SHP77 (cell line): ENCODE measurements at regions not wholly inside any gene's neighbourhood (a gene's known extent, or its start where the extent isn't known, plus 50 kb on each side); places are given as distances from the start of the nearest gene placed in this dataset.

ENCODE experiments used
- DNase-seq, 2 experiments: peaks; one replicate each; lab custom pipeline; 2025; lab: John Stamatoyannopoulos, UW

GRCh38 chr4:31955346-31955745, 1235.2 kb downstream of the PCDH7 start:
- no peak for DNase-seq

GRCh38 chr4:31959972-31960371, 1239.8 kb downstream of the PCDH7 start:
- no peak for DNase-seq

GRCh38 chr4:31964685-31965084, 1244.5 kb downstream of the PCDH7 start:
- no peak for DNase-seq

GRCh38 chr4:31968842-31969241, 1248.7 kb downstream of the PCDH7 start:
- no peak for DNase-seq

- DNase-seq = no peak
These were observed 1254.4 kb downstream of the PCDH7 start for GRCh38 chr4:31974490-31975002.

- no peak for DNase-seq
These were observed 1259.8 kb downstream of the PCDH7 start for GRCh38 chr4:31979988-31980387.

- DNase-seq = no peak
These were observed 1263.1 kb downstream of the PCDH7 start for GRCh38 chr4:31983246-31983645.

GRCh38 chr4:31983677-31984076, 1263.5 kb downstream of the PCDH7 start:
- no peak for DNase-seq

GRCh38 chr4:31984872-31985271, 1264.7 kb downstream of the PCDH7 start:
- no peak for DNase-seq

- DNase-seq = peak; percentile 44 to 58
These were observed 1276.1 kb downstream of the PCDH7 start for GRCh38 chr4:31995943-31996901.

- no peak for DNase-seq
These were observed 1278.6 kb downstream of the PCDH7 start for GRCh38 chr4:31998807-31999206.

- no peak for DNase-seq
These were observed 1279.7 kb downstream of the PCDH7 start for GRCh38 chr4:31999848-32000247.

- DNase-seq = no peak
These were observed 1280.8 kb downstream of the PCDH7 start for GRCh38 chr4:32000846-32001488.

GRCh38 chr4:32002037-32002747, 1282.0 kb downstream of the PCDH7 start:
- no peak for DNase-seq

GRCh38 chr4:32003548-32003947, 1283.4 kb downstream of the PCDH7 start:
- DNase-seq = no peak

- no peak for DNase-seq
These were observed 1290.1 kb downstream of the PCDH7 start for GRCh38 chr4:32010221-32010620.

- DNase-seq = no peak
These were observed 1301.9 kb downstream of the PCDH7 start for GRCh38 chr4:32022071-32022470.

GRCh38 chr4:32025851-32026459, 1305.8 kb downstream of the PCDH7 start:
- DNase-seq = no peak

- DNase-seq = no peak
These were observed 1310.2 kb downstream of the PCDH7 start for GRCh38 chr4:32030406-32030805.

- no peak for DNase-seq
These were observed 1310.9 kb downstream of the PCDH7 start for GRCh38 chr4:32031026-32031425.

- no peak for DNase-seq
These were observed 1312.0 kb downstream of the PCDH7 start for GRCh38 chr4:32032136-32032672.

GRCh38 chr4:32037399-32037798, 1317.2 kb downstream of the PCDH7 start:
- no peak for DNase-seq
